Epithelial cell of prostate (primary cell): ENCODE measurements at regions not wholly inside any gene's neighbourhood (a gene's known extent, or its start where the extent isn't known, plus 50 kb on each side); places are given as distances from the start of the nearest gene placed in this dataset.

Experiments used
- DNase-seq: peaks from one replicate; pipeline ENCODE4 v3.0.0-alpha.2; 2011; ENCODE audit warnings: low read depth, low spot score
- H3K27ac ChIP-seq: fragments of 450-650 bp; 2 replicates; pipeline ENCODE4 v1.5.1; 2017; ENCODE audit warnings: mild to moderate bottlenecking

DNA sequence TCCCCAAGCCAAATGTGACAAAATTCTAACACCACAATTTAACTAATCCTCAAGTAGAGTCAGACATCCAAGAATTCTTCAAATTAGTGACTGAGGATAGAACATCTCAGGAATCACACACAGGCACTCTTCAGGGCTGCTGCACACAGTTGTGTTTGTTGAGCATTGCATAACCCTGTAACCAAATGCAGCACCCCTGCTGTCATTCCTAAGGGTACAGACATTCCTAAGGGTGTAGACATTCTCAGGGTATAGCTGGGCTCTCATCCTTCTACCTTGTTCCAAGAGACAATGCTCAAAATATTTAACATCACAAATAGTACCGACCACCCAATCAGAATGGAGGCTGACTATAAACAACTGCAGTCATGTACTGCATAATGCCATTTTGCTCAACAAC is 107.1 kb upstream of the UBE2E2 start:
- H3K27ac ChIP-seq = no peak overlapping the region
- no peak for DNase-seq

DNA sequence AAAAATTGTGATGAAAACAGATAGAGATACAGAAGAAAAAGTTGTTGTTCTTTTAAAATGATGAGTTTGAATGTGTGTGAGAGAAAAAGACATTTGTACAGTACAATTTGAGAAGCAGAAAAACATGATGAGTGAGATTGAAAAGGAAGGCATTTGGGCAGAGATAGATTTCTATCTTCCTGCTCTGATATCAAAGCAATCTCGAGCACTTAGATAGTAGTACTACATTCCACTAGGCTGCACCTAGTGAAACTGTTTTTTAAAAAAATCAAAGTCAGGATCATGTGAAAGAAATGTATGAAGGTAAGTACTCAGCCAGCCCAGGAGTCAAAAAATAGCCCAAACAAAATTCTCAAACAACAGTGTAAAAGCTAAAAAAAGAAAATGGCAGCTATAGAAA is 104.1 kb upstream of the UBE2E2 start:
- no peak overlapping the region for H3K27ac ChIP-seq
- DNase-seq = no peak

DNA sequence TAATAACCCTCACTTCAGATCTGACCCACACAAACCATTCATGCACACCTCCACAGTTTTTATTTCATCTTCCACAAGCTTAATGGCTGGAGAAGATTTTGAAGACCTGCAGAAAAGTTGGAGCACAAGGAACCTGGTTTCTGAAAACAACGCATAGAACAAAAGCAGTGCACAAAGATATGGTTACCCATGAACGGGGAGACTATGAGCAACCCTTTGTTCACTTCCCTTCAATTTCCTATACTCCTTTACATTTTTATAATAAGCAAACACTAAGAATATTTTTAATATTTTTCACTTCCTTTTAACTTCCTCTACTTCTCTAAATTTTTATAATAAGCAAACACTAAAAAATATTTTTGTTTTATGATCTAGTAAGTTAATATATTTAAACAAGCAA is 103.5 kb upstream of the UBE2E2 start:
- H3K27ac ChIP-seq = no peak overlapping the region
- DNase-seq = no peak

DNA sequence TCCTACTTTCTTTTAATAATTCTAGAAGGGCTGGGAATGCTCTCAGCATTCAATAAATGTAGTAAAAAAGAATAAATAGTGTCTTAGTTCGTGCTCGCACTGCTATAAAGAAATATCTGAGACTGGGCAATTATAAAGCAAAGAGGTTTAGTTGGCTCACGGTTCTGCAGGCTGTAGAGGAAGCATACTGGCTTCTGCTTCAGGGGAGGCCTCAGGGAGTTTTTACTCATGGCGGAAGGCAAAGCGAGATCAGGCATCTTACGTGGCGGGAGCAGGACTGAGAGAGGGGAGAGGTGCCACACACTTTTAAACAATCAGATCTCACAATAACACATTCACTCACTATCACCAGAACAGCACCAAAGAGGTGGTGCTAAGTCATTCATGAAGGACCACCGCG is 103.0 kb upstream of the UBE2E2 start:
- no peak for DNase-seq
- H3K27ac ChIP-seq = no peak overlapping the region

DNA sequence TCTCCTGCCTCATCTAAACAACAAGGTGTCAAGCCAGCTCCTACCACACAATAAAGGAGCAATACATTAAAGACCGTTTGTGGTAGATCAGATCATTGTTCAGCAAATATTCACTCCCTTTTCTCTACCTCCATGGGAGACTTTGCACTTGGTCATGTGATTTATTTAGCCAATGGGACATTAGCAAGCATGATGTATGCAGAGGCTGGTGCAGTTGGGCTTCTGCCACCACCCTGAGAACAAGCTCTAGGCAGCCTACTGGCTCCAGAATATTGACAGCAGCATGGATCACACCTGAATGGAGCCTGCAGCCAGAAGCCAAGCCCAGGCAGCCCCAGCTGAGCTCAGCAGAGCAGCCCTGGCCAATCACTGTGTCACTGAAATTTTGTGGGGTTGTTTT is 99.4 kb upstream of the UBE2E2 start:
- H3K27ac ChIP-seq = no peak overlapping the region
- no peak for DNase-seq

DNA sequence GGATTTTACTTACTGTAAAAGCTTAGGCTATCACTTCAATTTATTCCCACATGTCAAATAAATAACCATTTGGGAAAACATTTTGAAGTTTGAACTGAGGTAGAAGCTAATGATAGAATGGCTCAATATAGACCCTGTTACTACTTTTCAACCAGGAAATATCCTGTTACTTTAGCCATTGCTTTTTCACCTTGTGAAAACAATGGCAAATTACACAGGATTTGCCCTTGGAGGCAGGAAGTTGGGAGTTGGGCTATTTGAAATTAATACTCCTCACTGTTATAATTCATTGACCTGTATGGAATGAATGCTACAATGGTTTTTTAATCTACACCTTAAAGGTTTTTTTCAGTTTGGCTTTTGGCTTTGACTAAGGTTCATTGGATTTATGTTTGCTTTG is 98.1 kb upstream of the UBE2E2 start:
- H3K27ac ChIP-seq = no peak overlapping the region
- no peak for DNase-seq

DNA sequence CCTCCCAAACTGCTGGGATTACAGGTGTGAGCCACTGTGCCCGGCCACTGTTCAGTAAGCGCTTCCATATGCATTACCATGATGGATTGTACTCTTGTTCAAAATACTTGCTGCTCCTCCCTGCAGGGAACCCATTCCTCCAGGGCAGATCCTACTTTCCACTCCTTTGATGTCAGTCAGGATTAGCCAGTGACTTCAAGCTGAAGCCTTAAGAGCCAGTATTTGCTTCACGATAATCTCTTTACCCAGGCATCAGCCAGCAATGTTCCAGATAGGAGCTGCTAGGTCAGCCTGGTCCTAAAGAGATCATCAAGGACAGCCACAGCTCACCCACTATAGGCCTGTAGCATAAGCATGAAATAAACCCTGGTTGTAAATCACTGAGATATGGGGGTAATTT is 96.5 kb upstream of the UBE2E2 start:
- DNase-seq = no peak
- no peak overlapping the region for H3K27ac ChIP-seq

DNA sequence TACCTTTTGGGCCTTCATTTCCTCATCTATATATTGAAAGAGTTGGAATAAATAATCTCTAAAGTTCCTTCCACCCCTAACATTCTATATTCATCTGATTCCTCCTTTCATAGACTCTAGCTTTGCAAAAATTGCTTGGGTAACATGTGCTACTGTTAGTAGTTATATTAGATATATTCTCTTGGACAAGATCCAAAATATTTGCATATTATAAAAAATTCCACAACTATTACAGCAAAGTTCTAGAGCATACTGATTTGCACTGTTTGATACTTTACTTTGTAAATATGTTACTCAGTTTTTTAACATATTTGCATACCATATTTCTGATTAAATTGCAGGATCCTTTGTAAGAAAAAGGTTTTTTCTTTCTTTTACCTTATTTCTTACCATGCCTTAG is 95.9 kb upstream of the UBE2E2 start:
- DNase-seq = no peak
- no peak overlapping the region for H3K27ac ChIP-seq

DNA sequence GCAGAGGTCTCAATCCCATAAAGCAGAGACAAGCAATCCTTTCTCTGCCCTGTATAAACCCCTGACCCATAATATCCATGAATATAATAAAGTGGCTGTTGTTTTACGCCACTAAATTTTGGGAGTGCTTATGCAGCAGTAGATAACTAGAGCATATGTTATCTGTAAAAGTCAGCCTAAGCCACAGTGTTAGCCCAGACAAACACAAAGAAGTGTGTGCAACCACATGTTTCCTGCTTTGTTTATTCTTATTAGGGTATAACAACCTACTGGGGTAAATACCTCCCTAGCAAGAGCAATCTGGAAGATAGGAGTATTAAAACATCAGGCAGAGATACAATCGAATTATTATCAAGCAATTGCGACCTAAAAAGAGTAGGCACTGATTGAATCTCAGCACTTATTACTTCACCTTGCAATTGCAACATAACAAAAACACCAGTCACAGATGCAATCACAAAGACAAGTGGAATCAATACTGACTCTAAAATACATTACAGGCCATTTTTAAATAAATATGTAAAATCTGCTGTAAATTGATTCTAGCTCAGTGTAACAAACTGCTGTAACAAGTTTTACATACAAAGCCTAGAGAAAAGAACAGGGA is 94.6 kb upstream of the UBE2E2 start:
- no peak for DNase-seq
- no peak overlapping the region for H3K27ac ChIP-seq

DNA sequence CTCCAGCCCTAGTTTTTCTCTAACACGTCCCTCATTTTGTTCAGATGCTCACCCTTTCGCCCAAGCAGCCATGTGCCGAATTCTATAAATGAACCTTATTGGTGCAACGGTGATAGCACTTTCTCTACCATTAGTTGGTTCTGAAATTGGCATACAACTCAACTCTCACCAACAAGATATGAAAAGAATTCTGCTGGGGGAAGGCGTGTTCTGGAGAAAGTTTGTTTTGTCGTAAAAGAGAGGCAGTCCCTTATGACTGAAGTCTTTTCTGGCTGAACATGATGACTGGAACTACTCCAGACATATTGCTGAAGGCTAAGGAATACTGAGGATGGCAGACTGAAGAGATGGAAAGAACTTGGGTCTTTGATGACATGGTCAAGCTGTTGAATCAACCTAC is 91.8 kb upstream of the UBE2E2 start:
- H3K27ac ChIP-seq = no peak overlapping the region
- DNase-seq = no peak

DNA sequence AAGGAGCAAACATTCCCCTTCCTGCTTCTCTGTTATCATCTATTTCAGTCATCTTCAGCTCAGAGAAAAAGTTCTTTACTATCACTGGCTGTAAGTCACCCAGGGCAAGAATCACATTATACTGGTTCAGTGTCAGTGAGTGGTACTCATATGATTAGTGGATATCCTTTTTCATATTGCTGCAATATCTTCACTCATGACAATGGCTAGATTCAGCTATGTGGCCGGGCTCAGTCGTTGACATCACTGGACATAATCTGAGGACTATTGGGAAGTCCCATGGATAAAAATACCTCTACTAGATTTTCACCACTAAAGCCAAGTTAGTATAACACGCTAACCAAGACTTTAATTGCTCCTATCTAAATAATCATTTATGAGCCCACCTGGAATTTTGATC is 91.3 kb upstream of the UBE2E2 start:
- no peak for DNase-seq
- no peak overlapping the region for H3K27ac ChIP-seq

DNA sequence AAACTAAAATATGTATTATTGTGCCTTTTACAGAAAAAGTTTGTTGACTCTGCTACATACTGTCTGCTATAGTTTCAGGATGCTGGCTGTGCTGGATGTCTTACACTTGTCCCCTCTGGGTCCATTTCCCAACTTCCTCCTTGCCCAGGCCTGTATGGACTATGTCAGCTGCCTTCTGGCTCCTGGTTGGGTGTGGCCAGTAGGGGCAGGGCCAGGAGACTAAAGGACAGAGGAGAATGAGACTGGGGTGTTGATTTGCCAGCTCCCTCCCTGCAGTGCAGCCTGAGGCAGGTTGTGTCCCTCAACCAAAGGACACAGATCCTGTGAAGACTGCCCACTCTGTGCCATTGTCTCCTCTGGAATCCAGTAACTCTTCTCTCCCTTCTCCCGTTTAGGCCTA is 90.6 kb upstream of the UBE2E2 start:
- H3K27ac ChIP-seq = no peak overlapping the region
- DNase-seq = no peak

DNA sequence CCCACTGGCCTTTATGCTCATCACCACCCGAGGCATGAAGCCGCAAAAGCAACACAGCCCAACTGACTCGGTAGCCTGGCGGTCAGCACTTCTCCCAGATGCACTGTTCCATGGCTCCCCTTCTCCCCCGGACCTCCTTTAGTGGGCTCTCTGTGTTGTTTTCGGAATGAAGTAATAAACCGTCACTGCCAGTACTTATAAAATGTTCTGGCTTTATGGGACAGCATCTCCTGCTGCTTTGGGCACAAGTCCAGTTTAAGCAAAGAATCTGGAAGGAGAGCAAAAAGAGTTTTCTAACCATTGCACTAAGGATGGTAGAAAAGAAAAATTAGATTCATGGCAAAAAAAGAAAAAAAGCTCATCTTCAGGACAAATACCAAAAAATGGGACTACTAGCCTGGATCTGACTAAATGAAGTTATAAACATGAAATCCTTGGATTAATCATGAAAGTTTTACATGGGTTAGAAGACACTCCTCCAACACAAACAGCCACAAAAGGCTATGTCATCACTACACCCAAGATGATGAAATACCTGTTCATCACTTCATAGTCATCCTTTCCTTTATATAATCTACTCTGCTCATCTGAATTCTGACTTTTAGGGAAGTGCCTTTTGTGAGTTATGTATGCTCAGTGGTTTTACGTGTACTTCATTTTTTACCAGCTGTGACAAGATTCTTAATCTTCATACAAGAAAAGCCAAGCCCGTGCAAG is 89.5 kb upstream of the UBE2E2 start:
- H3K27ac ChIP-seq = peak overlapping the region; percentile 69
- DNase-seq = peak; percentile 74

DNA sequence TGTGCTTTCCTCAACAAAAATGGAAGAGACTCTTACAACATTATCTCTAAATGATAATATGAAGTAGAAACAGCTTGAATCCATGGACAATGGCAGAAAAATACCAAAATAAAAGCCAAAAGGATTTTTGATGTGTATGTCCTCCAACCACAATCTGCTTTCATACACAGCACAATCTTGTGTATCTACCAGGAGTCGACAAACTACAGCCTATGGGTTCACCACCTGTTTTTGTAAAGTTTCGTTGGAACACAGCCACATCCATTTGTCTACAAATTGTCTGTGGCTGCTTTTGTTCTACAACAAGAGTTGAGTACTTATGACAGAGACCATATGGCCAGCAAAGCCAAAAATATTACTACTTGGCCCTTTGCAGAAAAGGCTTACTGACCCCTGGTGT is 88.7 kb upstream of the UBE2E2 start:
- no peak for DNase-seq
- peak overlapping the region; percentile 69 for H3K27ac ChIP-seq

DNA sequence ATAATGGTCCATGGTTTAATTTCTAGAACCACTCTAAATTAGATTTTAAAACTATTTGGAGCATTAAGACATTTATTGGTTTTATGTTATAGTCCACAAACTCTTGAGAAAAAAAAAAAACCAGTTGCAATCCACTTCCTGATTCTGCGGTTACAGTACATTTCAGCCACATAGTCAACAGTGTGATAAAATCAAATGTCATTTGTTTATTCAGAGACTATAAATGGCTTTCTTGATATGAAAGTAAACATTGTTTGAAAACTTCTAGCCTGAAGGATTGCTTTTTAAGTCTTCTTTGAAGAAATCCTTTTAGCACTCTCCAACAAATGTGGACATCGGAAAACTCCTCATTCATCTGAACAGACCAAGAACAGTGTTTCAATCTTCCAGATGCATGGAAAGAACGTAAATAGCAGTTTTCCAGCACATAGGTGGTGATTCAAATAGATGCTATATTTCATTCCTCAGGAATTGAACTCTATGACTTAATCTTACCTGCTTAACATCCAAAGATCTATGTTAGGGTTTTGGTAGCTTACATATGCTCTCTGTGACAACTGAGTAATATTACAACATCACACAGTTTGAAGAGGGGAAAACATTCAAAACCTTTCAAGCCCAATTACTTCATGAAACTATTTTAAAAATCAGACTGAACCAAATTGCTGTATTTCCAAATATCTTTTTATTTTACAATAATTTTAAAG is 87.8 kb upstream of the UBE2E2 start:
- DNase-seq = no peak
- H3K27ac ChIP-seq = peak overlapping the region; percentile 12

DNA sequence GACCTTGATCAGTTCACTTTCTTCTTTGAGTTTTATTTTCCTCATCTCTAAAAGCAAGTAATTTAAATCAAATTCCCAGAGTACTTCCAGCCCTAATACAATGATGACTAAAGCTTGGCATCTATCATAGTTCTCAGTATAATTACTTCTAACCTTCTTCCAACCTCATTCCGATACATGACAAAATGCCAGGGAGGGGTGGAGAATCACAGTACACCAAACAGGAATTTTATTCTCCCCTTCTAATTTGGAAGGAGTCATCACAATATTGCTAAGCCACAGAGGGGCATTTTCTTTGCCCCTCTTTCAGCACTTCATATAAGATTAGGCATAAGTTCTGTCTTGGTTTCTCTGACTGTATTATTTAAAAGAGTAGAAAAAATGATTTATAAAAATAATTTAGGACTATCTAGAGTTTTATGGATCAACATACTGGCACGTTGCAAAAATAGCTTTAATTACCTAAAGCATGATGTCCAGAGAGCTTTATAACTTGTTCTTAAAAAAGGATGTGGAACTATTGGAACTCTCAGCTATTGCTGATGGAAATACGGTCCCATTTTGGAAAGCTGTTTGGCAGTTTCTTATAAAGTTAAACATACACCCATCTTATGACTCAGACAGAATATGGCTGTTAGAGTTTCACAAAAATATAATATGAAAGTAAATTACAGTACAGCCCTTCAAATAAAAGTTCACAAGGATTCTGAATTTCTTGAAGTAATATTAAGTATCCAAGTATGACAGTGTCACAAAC is 86.9 kb upstream of the UBE2E2 start:
- no peak for DNase-seq
- H3K27ac ChIP-seq = no peak overlapping the region

DNA sequence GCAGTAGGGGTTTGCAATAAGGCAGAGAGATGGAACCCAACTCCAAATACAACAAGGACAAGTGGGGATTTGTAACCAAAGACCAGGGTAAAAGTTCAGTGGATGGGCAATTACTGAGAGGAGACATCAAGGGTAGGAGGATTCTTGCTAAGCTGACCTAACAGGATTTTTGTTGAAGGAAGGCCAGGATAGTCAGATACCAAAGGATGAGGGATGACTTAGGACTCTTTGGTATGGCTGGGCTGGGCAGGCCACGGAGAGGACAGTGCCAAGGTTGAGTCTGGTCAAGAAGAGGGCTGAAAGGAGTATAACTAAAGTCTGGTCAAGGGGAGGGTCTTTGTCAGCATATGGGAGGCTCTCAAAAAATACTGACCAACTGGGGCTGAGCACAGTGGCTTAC is 85.3 kb upstream of the UBE2E2 start:
- H3K27ac ChIP-seq = no peak overlapping the region
- no peak for DNase-seq

DNA sequence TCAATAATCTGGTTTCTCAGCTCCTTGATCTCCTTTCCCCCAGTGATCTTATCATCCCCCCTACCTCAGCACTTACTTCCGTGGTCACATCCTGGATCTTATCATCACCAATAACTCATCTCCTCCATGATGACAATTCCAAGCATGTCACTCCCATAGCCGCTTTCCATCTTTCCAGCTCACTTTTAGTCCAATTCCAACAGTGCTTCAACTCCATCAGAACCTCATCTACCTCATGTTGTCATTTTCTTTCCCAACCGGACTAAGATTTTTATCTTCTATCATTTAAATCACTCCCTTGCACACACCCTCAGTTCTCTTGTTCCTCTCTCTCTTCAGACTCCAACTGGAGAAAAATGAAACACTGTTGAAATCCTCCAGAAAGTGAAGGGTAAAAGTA is 75.9 kb upstream of the UBE2E2 start:
- DNase-seq = no peak
- no peak overlapping the region for H3K27ac ChIP-seq

DNA sequence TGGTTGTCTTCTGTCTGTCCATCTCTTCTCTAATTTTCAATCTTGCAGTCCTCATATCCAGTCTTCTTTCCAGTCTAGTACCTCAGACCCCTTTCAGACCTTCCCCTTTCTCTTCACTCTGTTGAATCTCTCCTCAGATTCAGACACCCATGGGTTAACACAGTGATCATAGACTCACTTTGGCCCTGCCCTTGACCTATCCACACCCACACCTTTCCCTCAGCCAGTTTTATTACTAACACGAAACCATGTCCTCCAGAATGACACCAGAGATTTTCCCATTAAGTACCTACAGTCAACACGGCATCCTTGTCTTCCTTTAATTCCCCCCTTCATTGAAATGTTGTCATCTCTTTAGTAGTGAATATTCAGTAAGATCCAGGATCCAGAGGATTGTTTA is 74.5 kb upstream of the UBE2E2 start:
- no peak for DNase-seq
- H3K27ac ChIP-seq = no peak overlapping the region

DNA sequence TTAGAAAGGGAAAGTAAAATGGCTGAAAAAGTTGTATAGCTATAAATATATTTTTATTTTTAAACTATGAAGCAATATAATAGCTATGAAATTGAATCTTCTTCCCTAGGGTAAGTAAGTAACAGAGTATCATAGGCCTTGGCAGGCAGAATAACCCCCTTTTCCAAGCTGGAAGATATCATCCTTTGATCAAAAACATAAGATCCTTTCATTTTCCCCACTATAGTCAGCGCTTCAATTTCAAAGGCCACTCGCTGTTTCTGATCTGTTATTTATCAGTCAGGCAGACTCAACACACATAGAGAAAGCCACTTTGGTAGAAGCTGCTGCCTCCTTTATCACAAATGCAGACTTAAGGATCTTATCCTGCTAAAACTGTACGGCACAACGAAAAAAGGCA is 74.0 kb upstream of the UBE2E2 start:
- no peak for DNase-seq
- H3K27ac ChIP-seq = no peak overlapping the region

DNA sequence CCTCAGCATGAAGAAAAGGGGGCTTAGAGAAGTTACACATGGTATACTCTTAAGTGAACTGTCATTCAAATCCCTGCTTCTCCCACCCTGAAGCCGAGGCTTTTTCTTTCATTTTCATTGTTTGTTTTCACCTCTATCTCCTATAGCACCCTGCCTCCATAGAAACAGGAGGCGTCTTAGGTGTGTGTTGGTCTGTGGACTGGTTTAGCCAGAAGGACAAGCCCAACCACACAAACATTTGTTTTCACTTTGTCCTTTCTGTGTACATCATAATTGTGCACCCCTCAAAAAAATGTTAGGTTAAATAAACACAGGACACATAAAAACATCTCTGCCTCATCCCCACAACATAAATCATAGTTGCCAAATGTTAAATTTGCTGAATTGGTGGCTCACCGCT is 73.3 kb upstream of the UBE2E2 start:
- DNase-seq = peak; percentile 43
- no peak overlapping the region for H3K27ac ChIP-seq
